ENCODE measurements at regions not wholly inside any gene's neighbourhood (a gene's known extent, or its start where the extent isn't known, plus 50 kb on each side); places are given as distances from the start of the nearest gene placed in this dataset.

DNA sequence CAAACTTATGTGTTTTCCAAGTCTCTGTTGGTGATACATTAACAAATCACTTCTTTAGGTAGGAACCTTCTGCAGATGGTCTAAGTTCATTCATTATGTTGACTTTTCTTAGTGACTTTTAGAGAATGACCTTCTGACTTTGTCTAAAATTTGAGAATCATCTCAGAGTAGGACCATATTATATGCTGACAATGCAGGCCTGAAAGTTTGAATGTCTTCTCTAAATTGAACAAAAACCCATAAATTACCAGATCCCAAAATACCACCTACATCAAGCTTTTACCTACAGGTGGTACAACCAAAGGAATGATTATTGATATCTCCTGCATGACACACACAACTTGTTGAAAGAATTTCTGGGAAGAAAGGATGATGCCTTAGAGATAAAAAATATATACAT lies 191.5 kb downstream of the SOD2 start:
- in situ Hi-C loops (cut with MboI; ENCODE audit: low pct_unique_long_range_greater_than_20kb, low sequenced_read_pairs), result no loop called here
- DNase-seq, result no peak

GRCh38 chr6:159499034-159499433 lies 194.0 kb downstream of the SOD2 start:
- peak; percentile 0 for DNase-seq
- in situ Hi-C loops (cut with MboI; ENCODE audit: low pct_unique_long_range_greater_than_20kb, low sequenced_read_pairs), result no loop called here

DNA sequence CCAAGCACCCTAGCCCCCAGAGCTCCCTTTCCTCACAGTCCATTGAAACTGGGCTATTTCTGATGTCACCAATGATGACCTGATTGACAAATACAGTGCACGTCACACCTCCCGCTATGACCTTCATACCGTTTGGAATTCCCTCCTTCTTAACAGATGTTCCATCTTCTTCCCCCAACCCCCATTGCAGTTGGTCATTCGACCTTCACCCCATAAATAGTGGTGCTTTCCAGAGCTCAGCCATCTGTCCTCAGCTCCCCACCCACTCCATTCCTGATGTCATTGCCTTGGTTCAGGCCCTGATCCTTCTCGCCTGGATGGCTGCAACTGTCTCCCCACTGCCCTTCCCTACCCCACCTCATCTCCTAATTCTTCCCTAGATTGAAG lies 198.5 kb downstream of the SOD2 start:
- no peak for DNase-seq
- in situ Hi-C loops (cut with MboI; ENCODE audit: low pct_unique_long_range_greater_than_20kb, low sequenced_read_pairs), result no loop called here

DNA sequence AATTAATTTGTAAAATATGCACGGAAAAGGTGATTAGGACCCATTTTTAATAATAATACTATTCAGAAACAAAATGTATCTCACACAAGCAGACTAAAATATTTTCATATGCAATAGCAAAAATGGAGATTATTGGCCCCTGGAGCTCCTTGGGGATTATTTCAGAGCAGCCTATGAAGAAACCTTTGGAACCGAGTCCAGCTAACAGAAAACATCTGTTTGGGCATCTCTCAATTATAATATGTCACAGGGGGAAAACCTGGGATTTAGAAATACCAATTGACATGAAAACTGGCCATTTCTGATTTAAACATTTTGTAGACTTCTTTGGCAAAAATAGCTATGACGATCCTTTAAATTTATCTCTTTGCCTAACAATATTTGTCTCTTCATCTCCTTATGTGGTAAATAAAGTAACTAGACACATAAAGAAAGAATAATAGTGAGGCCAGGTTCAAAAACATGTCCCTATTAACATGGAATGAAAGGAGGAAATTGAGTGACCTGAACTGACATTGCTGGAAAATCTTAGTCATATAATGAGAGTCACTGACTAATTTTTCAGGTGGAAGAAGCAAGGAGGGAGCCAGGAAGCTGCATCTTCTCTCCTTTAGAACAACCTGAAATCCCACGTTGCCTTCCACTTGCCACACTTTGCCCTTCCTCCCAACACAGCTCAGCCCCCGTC lies 199.0 kb downstream of the SOD2 start:
- no peak for DNase-seq
- in situ Hi-C loops (cut with MboI; ENCODE audit: low pct_unique_long_range_greater_than_20kb, low sequenced_read_pairs), result no loop called here

DNA sequence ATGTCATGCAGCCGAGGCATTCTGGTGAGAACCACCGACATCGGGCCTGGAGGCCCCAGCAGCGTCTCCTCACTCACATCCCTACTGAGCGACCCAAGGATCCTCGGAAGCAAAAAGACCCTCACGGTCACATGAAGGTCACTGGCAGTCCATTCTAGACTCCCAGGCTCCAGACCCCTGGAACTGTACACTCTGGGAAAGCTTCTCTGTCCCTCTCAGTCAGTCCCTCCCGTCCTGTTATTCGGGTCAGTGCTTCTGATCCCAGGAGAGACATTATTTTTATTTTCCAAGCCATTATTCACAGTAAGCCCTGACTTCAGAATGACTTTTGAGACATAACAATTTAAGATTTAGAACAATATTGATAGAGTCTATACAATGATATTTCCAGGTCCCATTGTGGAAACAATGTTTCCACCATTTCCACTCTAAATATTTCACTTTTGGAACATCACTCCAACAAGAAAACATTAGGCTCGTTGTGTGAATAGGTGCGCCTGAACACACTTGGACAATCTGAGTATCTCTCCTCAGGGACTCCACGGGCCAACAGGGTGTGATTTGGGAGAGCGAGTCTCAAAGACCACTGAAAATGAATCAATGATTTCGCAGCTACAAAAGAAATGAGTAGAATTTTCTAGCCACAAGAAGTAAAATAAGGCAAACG lies 199.7 kb downstream of the SOD2 start:
- DNase-seq, result no peak
- in situ Hi-C loops (cut with MboI; ENCODE audit: low pct_unique_long_range_greater_than_20kb, low sequenced_read_pairs), result no loop called here

- in situ Hi-C loops (cut with MboI; ENCODE audit: low pct_unique_long_range_greater_than_20kb, low sequenced_read_pairs), result no loop called here
- no peak for DNase-seq
Measured at GRCh38 chr6:159490298-159490937, 202.6 kb downstream of the SOD2 start.

- in situ Hi-C loops (cut with MboI; ENCODE audit: low pct_unique_long_range_greater_than_20kb, low sequenced_read_pairs), result no loop called here
- no peak for DNase-seq
Measured at GRCh38 chr6:159487636-159488035, 205.4 kb downstream of the SOD2 start.

GRCh38 chr6:159483259-159483658 lies 209.8 kb downstream of the SOD2 start:
- DNase-seq, result no peak
- in situ Hi-C loops (cut with MboI; ENCODE audit: low pct_unique_long_range_greater_than_20kb, low sequenced_read_pairs), result no loop called here

GRCh38 chr6:159481897-159482296 lies 211.1 kb downstream of the SOD2 start:
- in situ Hi-C loops (cut with MboI; ENCODE audit: low pct_unique_long_range_greater_than_20kb, low sequenced_read_pairs), result no loop called here
- DNase-seq, result no peak

- no peak for DNase-seq
- in situ Hi-C loops (cut with MboI; ENCODE audit: low pct_unique_long_range_greater_than_20kb, low sequenced_read_pairs), result no loop called here
Measured at GRCh38 chr6:159480471-159480870, 212.6 kb downstream of the SOD2 start.

DNA sequence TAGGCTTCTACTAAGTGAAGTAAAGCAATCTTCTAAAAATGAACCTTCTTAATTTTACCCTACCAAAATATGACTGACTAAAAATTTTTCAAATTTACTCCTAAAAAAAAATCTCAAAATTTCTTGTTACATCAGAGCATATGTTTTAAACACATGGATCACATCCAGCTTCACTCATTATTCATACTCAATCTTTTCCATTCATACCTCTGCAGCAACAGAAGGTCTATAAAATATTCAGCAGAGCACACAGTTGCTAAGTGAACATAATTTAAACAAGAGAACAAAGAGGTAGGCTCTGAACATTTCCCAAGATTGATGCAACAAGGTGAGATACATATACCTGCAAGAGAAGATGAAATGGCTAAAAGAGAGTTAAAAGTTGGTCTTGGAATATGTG lies 213.9 kb downstream of the SOD2 start:
- in situ Hi-C loops (cut with MboI; ENCODE audit: low pct_unique_long_range_greater_than_20kb, low sequenced_read_pairs), result no loop called here
- no peak for DNase-seq

DNA sequence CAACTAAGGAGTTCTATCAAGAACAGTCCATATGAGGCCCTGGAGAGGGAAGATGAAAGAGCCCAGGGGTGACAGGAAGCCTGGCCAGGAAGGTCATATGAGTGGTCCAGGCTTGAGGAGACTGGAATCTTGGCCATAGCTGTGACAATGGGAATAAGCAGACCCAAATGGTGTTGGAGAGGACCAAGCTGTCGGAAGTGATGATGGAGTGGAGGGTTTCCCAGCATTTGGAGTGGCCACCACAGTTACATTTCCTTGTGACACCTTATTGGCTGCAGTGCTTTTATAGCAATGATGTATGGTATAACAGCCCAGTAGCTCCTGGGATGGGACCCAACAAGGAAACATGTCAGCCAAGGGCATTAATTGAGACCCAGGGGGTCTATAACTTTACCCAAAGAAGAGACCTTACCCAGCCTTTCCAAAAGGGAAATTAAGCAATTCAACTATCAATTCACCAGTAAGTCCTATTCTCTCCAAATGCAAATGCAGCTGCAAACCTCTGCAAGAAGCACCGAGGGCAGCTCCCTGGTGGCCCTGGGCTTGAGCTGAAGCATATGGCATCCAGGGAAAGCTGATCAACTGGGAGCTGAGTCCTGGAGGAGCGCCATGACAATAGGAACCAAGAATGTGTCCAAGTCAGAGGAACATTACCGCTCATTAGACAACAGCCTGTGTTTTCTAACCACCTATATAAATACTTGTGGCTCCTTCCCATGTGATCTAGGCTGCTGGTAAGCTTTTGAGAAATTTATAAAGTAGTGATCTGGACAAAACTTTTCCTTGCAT lies 219.4 kb downstream of the SOD2 start:
- in situ Hi-C loops (cut with MboI; ENCODE audit: low pct_unique_long_range_greater_than_20kb, low sequenced_read_pairs), result no loop called here
- no peak for DNase-seq

GRCh38 chr6:159470397-159470796 lies 222.6 kb downstream of the SOD2 start:
- no peak for DNase-seq
- in situ Hi-C loops (cut with MboI; ENCODE audit: low pct_unique_long_range_greater_than_20kb, low sequenced_read_pairs), result no loop called here

GRCh38 chr6:159469443-159469842 lies 223.6 kb downstream of the SOD2 start:
- no peak for DNase-seq
- in situ Hi-C loops (cut with MboI; ENCODE audit: low pct_unique_long_range_greater_than_20kb, low sequenced_read_pairs), result no loop called here

- in situ Hi-C loops (cut with MboI; ENCODE audit: low pct_unique_long_range_greater_than_20kb, low sequenced_read_pairs), result no loop called here
- no peak for DNase-seq
Measured at GRCh38 chr6:159468994-159469393, 224.0 kb downstream of the SOD2 start.

DNA sequence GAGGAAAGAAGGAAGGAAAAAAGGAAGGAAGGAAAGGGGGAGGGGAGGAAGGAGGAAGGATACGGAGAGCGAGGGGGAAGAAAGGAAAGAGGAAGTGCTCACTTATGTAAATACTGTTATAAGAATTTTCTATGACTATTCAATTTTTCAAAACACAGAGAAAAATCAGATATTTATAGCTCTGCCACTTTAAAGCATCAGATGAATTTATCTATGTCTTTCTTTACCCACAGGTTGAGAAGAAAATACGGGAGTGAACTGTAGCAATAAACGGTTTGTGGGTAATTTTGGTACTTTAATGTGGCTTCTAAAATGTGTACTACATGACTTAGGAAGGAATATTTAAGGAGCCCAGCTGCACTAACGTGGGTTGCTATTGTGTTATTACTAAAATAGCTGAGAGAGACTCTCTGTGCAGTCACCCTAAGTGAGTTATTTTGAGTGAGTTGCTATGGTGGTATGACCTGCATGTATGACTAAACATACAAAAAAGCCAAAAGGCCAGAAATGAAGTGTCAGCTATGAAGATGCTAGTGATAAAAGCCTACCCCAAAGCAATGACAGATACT lies 225.5 kb downstream of the SOD2 start:
- in situ Hi-C loops (cut with MboI; ENCODE audit: low pct_unique_long_range_greater_than_20kb, low sequenced_read_pairs), result no loop called here
- DNase-seq, result peak; percentile 3

DNA sequence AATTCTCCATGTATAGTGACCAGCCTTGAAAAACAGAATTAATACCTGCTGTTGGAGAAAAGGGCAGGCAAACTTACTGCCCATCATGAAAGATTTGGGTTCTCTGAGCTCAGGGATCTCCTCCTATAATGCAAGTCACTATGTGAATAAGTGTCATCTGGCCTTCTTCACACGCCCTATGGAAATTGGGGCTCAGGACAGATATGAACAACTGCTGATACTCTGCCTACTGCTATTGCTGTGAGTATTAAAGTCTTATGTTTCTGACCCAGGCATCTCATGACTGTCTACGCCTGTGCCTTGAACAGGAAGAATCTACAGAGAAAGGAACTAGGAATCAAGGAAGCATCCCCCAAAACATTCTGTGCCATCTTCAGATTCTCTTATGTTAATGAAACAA lies 226.1 kb downstream of the SOD2 start:
- DNase-seq, result no peak
- in situ Hi-C loops (cut with MboI; ENCODE audit: low pct_unique_long_range_greater_than_20kb, low sequenced_read_pairs), result no loop called here

DNA sequence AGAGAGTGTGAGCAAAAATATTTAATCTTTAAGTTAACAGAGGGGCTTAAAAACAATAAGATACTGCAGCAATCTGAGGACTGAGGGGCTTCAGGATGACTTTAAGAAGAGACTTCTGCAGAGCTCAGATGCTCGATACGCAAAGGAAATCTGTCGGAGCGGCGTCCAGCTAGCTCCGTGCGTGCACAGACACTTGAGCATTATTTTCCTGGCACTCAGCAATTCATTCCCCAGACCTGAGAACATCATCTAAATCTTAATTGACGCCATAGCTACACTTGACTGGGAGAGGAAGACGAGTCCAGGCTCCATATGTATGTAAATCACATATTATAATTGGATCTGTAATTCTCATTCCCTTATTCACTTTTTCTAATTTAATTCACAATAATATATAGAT lies 228.2 kb downstream of the SOD2 start:
- no peak for DNase-seq
- in situ Hi-C loops (cut with MboI; ENCODE audit: low pct_unique_long_range_greater_than_20kb, low sequenced_read_pairs), result no loop called here

GRCh38 chr6:159463119-159463829 lies 229.8 kb downstream of the SOD2 start:
- in situ Hi-C loops (cut with MboI; ENCODE audit: low pct_unique_long_range_greater_than_20kb, low sequenced_read_pairs), result no loop called here
- peak; percentile 31 for DNase-seq

All from KBM-7 (cell line).